Smooth muscle cell (in vitro differentiated cells): ENCODE measurements at regions not wholly inside any gene's neighbourhood (a gene's known extent, or its start where the extent isn't known, plus 50 kb on each side); places are given as distances from the start of the nearest gene placed in this dataset.
"Not testable (repeated sequence)": the region's sequence is repeated elsewhere in the genome, so short reads cannot be mapped to it uniquely, and the experiment has no call there.

Experiments
- DNase-seq: peaks from one replicate; lab custom pipeline; 2025; ENCODE audit not compliant: unreplicated experiment; lab: John Stamatoyannopoulos, UW
- H2AFZ ChIP-seq: fragments of 200-600 bp; sonication (generic); 2 replicates; pipeline ENCODE4 v1.6.0; 2016; ENCODE audit warnings: antibody characterized with exemption, low read depth, mild to moderate bottlenecking
- H3F3A ChIP-seq: fragments of 200-600 bp; sonication (generic); 2 replicates; pipeline ENCODE4 v1.6.0; 2017; ENCODE audit warnings: antibody characterized with exemption, low read depth
- H3K27ac ChIP-seq: fragments of 200-600 bp; sonication (generic); 2 replicates; pipeline ENCODE4 v1.5.1; 2016; ENCODE audit warnings: low read depth, mild to moderate bottlenecking
- H3K27me3 ChIP-seq: fragments of 200-600 bp; sonication (generic); 2 replicates; pipeline ENCODE4 v1.6.1; 2016; ENCODE audit warnings: low read depth, mild to moderate bottlenecking
- H3K36me3 ChIP-seq: fragments of 200-600 bp; sonication (generic); 2 replicates; pipeline ENCODE4 v1.5.1; 2016; ENCODE audit warnings: low read depth
- H3K4me1 ChIP-seq: fragments of 200-600 bp; sonication (generic); 2 replicates; pipeline ENCODE4 v1.5.1; 2016; ENCODE audit warnings: low read depth
- H3K4me2 ChIP-seq: fragments of 200-600 bp; sonication (generic); 2 replicates; pipeline ENCODE4 v1.6.0; 2016; ENCODE audit warnings: mild to moderate bottlenecking
- H3K4me3 ChIP-seq: fragments of 200-600 bp; sonication (generic); 2 replicates; pipeline ENCODE4 v1.5.1; 2016; ENCODE audit warnings: mild to moderate bottlenecking
- H3K79me2 ChIP-seq: fragments of 200-600 bp; sonication (generic); 2 replicates; pipeline ENCODE4 v1.6.0; 2016; ENCODE audit warnings: low read depth, mild to moderate bottlenecking
- H3K9ac ChIP-seq: fragments of 200-600 bp; sonication (generic); 2 replicates; pipeline ENCODE4 v1.6.0; 2016; ENCODE audit warnings: low read depth
- H3K9me3 ChIP-seq: fragments of 200-600 bp; sonication (generic); replicated peaks from 2 replicates; pipeline ENCODE4 v1.5.1; 2016; ENCODE audit warnings: low read depth
- H4K20me1 ChIP-seq: fragments of 200-600 bp; sonication (generic); 2 replicates; pipeline ENCODE4 v1.6.0; 2016; ENCODE audit warnings: low read depth
- WGBS: methylation state at CpG from one replicate; pipeline ENCODE4 v1.1.7; 2016; ENCODE audit warnings: low lambda C conversion rate; 5-methylcytosine and 5-hydroxymethylcytosine counted together
- TF ChIP-seq, protein P1 (sequence below): fragments of 200-600 bp; sonication (generic); IDR thresholded peaks from 2 replicates; pipeline ENCODE4 v1.5.1; 2017; ENCODE audit warnings: borderline replicate concordance, mild to moderate bottlenecking, antibody characterized with exemption; ENCODE audit not compliant: insufficient read depth, poor library complexity, severe bottlenecking

DNA sequence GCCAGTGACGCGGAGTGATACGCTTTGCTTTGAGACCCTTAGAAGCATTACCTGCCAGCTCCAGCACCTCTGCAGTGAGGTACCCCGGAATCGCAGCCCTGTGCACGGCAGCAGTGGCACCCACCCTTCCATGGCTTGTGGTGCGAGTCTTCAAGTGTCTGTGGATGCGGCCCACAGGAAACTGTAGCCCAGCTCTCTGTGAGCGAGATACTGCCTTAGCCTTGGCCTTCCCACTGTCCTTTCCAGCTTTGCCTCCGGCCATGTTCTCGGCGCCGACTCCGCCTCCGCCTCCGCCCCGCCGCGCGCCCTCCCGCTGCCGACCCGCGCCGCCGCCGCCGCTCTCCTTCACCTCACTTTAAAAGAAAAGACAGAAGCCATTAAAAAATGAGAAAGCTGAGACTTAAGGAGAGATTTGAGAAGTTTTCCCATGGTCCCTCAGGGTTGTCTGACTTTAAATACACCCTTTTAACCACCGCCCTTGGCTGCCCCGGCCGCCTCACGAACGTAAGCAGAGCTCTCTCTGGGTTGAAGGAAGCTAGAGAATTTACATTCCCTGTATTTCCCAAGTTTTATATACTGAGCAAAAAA is 78.5 kb upstream of the FAM174B start:
- Histone ChIP-seq H3K27ac (peak overlapping the region; percentile 57), H3F3A (no peaks in the 10 kb centered on the region)

GRCh38 chr15:92739246-92739645 is 83.7 kb upstream of the FAM174B start:
- H3K9ac ChIP-seq, H3K4me3 ChIP-seq, H3K36me3 ChIP-seq, H3K27ac ChIP-seq, H3K4me1 ChIP-seq, H3K79me2 ChIP-seq, H3K27me3 ChIP-seq, DNase-seq, H3F3A ChIP-seq, H4K20me1 ChIP-seq, H2AFZ ChIP-seq, H3K4me2 ChIP-seq, H3K9me3 ChIP-seq: not testable (repeated sequence)
- 95% methylated on average over 4 of the region's 4 CpGs for WGBS

More for the DNA sequence above, 78.5 kb upstream of the FAM174B start:
- WGBS, result 57% methylated on average over 32 of the region's 33 CpGs
- Histone ChIP-seq H3K27me3 (no peaks in the 10 kb centered on the region), H2AFZ (peak overlapping the region; percentile 90), H3K4me1 (no peaks in the 10 kb centered on the region), H4K20me1 (no peaks in the 10 kb centered on the region), H3K9me3 (no peaks in the 10 kb centered on the region), H3K36me3 (no peaks in the 10 kb centered on the region), H3K4me3 (peak overlapping the region; percentile 47), H3K79me2 (no peaks in the 10 kb centered on the region), H3K4me2 (peak overlapping the region; percentile 85), H3K9ac (peak overlapping the region; percentile 77)
- no peak for DNase-seq
- TF ChIP-seq, protein P1, sequence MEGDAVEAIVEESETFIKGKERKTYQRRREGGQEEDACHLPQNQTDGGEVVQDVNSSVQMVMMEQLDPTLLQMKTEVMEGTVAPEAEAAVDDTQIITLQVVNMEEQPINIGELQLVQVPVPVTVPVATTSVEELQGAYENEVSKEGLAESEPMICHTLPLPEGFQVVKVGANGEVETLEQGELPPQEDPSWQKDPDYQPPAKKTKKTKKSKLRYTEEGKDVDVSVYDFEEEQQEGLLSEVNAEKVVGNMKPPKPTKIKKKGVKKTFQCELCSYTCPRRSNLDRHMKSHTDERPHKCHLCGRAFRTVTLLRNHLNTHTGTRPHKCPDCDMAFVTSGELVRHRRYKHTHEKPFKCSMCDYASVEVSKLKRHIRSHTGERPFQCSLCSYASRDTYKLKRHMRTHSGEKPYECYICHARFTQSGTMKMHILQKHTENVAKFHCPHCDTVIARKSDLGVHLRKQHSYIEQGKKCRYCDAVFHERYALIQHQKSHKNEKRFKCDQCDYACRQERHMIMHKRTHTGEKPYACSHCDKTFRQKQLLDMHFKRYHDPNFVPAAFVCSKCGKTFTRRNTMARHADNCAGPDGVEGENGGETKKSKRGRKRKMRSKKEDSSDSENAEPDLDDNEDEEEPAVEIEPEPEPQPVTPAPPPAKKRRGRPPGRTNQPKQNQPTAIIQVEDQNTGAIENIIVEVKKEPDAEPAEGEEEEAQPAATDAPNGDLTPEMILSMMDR, result no peak

GRCh38 chr15:92745845-92746271 is 90.3 kb upstream of the FAM174B start:
- H4K20me1 ChIP-seq, result no peaks in the 10 kb centered on the region
- H3K9ac ChIP-seq, result no peak overlapping the region
- no peaks in the 10 kb centered on the region for H3F3A ChIP-seq
- WGBS, result 86% methylated on average over 4 of the region's 4 CpGs
- no peaks in the 10 kb centered on the region for H3K4me1 ChIP-seq
- H3K9me3 ChIP-seq, result no peaks in the 10 kb centered on the region
- no peak for DNase-seq
- no peak overlapping the region for H3K4me3 ChIP-seq
- H3K27me3 ChIP-seq, result no peaks in the 10 kb centered on the region
- H3K4me2 ChIP-seq, result no peak overlapping the region
- no peaks in the 10 kb centered on the region for H3K36me3 ChIP-seq
- TF ChIP-seq, protein P1, result no peak
- H2AFZ ChIP-seq, result no peak overlapping the region
- H3K27ac ChIP-seq, result no peak overlapping the region
- H3K79me2 ChIP-seq, result no peaks in the 10 kb centered on the region

DNA sequence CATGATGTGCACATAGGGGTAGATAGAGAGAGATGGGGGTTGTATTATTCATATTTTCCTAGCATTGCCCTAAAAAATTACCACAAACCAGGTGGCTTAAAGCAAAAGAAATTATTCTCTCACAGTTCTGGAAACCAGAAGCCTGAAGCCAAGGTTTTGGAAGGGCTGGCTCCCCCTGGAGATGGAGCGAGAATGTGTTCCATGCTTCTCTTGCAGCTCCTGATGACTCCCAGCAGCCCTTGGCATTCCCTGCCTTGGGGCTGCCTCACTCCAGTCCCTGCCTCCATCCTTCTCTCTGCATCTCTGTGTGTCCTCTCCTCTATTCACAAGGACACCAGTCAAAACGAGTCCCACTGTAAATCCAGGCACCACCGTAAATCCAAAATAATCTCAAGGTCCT is 91.5 kb upstream of the FAM174B start:
- no peaks in the 10 kb centered on the region for H3F3A ChIP-seq
- H3K4me1 ChIP-seq, result no peaks in the 10 kb centered on the region
- no peaks in the 10 kb centered on the region for H4K20me1 ChIP-seq
- no peak overlapping the region for H3K27ac ChIP-seq
- H3K4me2 ChIP-seq, result no peak overlapping the region
- TF ChIP-seq, protein P1, result no peak
- H3K9ac ChIP-seq, result no peak overlapping the region
- no peaks in the 10 kb centered on the region for H3K27me3 ChIP-seq
- no peak overlapping the region for H2AFZ ChIP-seq
- no peaks in the 10 kb centered on the region for H3K9me3 ChIP-seq
- whole genome bisulfite sequencing, result 85% methylated on average over 3 of the region's 3 CpGs
- H3K36me3 ChIP-seq, result no peaks in the 10 kb centered on the region
- H3K4me3 ChIP-seq, result no peak overlapping the region
- no peaks in the 10 kb centered on the region for H3K79me2 ChIP-seq
- DNase-seq, result no peak
